ENCODE measurements at regions not wholly inside any gene's neighbourhood (a gene's known extent, or its start where the extent isn't known, plus 50 kb on each side); places are given as distances from the start of the nearest gene placed in this dataset.
"Not testable (repeated sequence)": the region's sequence is repeated elsewhere in the genome, so short reads cannot be mapped to it uniquely, and the experiment has no call there.

GRCh38 chr2:55811048-55811447, 112.5 kb downstream of the EFEMP1 start:
- DNase-seq (ENCODE audit: low spot score), result peak; percentile 49

DNA sequence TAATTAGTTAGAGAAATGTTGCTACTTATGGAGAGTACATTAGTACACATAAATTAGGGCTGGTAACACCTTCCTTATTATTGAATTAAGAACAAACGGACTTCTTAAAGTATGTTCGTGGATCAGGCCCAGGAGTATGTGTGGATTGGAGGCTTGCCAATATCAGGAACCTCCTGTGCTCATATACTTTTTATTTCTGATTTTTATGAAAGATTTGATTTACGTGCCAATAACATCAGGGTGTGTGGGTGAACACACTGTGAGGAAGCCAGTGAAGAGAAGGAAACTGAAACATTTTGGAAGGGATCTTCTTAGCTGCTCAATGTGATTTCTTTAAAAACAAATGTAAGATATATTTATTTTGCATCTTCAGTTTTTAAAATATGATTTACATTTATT, 113.0 kb downstream of the EFEMP1 start:
- no peak for DNase-seq (ENCODE audit: low spot score)

- DNase-seq (ENCODE audit: low spot score), result peak; percentile 43
Observed at GRCh38 chr2:55809875-55810621, 113.5 kb downstream of the EFEMP1 start.

DNA sequence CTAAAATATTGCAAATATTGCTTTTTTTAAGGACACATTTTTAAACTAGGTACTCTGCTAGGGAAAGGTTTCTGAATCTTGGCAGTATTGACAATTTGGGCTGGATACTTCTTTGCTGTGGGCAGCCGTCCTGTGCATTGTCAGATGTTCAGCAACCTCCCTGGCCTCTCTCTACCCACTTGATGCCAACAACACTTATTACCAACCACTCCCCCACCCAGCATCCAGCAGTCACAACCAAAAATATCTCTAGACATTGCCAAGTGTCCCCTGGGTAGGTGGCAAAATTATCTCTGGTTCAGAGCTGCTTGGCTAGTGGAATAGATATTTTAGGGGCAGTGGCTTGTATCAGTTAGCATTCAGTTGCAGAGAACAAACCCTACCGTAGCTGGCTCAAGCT, 114.3 kb upstream of the PNPT1 start:
- no peak for DNase-seq (ENCODE audit: low spot score)

GRCh38 chr2:55805686-55806085, 112.0 kb upstream of the PNPT1 start:
- no peak for DNase-seq (ENCODE audit: low spot score)

DNA sequence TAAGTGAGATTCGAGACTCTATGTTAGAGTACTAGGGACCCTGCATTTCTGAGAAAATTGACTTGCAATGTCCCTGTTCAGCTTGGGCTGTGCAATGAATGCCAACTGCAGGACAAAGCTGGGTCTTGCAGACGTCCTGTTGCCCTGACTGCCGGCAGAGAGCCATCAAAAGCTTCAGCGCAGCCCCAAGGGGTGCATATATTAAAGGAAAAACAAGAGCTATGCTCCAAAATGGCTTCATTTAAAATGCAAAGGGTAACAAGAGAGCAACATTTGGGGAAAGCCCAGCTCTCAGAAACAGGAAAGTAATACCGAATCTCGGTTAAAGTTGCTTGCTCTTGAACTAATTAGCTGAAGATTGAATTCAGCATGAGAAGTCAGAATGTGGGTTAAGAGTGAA, 110.9 kb upstream of the PNPT1 start:
- no peak for DNase-seq (ENCODE audit: low spot score)

DNA sequence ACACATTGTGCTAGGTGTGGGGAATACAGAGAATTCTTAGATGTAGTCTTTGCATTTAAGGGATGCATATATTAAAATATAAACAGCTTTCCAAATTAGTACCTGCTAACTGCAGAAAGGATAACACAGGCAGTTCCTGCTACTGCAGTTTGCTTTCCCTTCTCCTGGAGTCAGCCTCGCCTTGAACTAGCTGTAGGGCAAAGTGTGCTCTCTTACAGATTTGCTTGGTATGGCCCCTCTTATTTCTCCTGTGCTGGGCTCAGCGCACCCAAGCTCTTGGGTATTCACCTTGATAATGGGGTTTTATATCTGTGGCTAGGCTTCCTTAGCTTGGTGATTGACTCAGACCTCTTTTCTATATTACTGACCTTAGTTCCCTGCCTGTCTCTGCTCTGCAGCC, 108.4 kb upstream of the PNPT1 start:
- DNase-seq (ENCODE audit: low spot score), result no peak

GRCh38 chr2:55801436-55801835, 107.8 kb upstream of the PNPT1 start:
- DNase-seq (ENCODE audit: low spot score), result no peak

GRCh38 chr2:55799624-55800023, 106.0 kb upstream of the PNPT1 start:
- not testable (repeated sequence) for DNase-seq (ENCODE audit: low spot score)

DNA sequence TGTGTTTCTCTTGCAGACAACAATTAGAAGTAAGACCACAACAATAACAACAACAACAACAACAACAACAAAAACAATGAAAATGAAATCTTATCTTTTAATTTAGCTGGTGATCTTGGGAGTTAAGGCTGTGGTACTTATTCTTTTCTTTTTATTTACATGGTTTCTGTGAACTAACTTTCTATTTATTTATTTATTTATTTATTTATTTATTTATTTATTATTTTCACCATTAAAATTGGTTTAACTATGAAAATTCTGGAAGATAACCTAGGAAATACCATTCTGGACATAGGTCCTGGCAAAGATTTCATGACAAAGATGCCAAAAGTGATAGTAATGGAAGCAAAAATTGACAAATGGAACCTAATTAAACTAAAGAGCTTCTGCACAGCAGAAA, 102.5 kb upstream of the PNPT1 start:
- DNase-seq (ENCODE audit: low spot score), result no peak

GRCh38 chr2:55793602-55794001, 100.0 kb upstream of the PNPT1 start:
- not testable (repeated sequence) for DNase-seq (ENCODE audit: low spot score)

- DNase-seq (ENCODE audit: low spot score), result no peak
Observed at GRCh38 chr2:55786280-55786679, 92.6 kb upstream of the PNPT1 start.

GRCh38 chr2:55783751-55784150, 90.1 kb upstream of the PNPT1 start:
- not testable (repeated sequence) for DNase-seq (ENCODE audit: low spot score)

DNA sequence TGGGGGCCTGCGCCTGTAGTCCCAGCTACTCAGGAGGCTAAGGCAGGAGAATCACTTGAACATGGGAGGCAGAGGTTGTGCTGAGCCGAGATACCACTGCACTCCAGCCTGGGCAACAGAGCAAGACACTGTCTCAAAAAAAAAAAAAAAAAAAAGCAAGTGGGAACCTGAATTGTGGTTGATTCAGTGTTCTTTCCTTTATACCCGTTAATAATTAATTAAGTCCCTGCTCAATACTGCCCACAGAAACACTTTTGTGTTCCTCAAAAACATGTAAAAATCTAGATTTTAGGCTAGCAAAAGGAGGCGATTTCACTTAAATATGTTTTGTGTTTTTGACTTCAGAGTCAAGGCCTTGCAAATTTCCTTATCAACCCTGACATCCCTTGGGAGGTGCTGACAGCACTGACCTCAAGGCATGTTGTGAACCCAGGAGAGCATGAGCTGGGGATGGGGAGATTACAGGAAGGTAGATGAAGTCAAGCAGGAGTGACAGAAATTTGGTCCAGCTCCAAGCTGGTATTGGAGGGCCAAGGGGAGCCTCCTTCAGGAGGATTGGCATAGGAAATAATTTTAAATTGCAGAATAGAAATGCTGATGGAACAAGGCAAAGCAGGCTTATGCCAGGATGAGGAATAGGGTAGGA, 89.0 kb upstream of the PNPT1 start:
- no peak for DNase-seq (ENCODE audit: low spot score)

- no peak for DNase-seq (ENCODE audit: low spot score)
Observed at GRCh38 chr2:55781542-55781941, 87.9 kb upstream of the PNPT1 start.

GRCh38 chr2:55780697-55781096, 87.1 kb upstream of the PNPT1 start:
- no peak for DNase-seq (ENCODE audit: low spot score)

DNA sequence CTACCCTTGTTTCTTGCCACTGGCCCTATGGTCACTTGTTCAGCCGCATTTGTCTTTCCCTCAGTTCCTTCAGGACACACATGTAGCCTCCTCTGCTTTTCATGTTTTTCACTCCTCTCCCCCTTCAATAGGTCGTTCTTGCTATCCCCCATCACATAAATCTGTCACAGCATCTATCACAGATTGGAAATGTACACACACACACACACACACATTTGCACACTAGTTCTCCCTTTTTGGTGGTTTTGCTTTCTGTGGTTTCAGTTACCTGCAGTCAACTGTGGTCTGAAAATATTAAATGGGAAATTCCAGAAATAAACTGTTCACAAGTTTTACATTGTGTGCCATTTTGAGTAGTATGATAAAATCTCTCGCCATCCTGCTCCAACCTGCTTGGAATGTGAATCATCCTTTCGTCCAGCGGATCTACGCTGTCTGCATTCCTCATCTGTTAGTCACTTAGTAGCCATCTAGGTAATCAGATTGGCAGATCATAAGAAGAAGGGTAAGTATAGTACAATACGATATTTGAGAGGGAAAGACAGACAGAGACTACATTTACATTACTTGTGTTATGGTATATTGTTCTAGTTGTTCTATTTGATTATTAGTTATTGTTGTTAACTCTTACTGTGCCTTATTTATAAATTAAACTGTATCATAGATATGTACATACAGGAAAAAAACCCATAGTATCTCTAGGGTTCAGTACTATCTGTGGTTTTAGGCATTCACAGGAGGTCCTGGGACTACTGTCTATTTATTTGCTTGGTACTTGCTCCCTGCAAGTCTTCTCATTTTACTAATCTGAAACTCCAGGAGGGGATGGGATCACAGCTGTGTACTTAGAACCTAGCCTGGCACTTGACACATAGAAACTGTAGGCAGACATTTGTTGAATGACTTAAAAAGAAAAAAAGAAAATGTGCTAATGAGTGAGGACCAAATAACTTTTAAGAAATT, 86.1 kb upstream of the PNPT1 start:
- DNase-seq (ENCODE audit: low spot score), result peak; percentile 47

DNA sequence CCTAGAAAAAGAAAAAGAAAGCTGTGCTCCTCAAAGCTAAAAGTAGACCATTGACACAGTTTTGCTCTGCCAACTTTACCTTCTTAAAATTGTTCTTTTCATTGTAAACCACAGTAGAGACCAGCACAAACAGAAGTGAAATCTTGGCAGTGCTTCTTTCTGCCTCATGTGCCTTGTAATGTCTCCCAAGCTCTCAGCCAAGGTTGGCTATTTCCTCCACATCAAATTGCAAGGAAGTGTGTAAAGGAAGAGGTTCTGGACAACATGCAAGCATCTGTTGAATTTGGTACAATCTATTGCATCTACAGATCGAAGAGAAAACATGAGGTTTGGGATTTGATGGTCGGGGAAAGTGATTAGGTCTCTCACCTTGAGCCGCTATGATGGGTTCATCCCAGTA, 83.3 kb upstream of the PNPT1 start:
- DNase-seq (ENCODE audit: low spot score), result no peak

DNA sequence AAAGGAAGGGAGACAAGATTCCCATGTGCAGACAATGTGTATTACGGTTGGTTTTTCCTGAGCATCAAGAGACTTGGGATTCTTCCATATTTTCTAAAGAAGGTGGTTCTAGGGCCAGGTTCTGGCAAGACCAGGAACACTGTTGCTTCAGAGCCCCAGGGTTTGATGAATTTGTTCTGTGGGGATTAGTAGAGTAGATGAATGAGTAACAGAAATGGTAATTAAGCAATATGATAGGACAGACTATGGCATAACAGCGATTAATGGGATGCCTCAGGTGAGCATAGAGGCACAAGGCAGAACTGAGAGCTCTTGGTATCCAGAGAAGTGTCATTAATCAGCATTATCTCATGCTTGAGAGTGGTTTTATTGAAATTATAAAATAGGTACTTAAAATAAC, 82.8 kb upstream of the PNPT1 start:
- DNase-seq (ENCODE audit: low spot score), result no peak

DNA sequence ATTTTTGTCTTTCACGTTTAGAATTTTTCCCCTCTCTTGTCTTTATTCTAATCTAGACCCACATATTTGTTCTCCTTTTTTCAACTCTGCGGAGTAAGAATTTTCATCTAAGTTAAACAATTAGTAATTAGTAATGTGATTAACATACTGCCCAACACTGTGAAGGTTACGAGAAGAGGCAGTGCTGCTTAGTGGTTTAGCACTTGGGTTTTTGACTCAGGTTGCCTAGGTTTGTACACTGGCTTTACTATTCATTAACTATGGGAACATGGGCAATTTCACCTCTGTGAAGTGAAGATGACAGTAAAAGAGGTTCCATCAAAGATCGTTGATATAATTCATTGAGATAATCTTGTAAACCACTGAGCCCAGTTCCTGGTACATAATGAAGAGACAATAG, 82.2 kb upstream of the PNPT1 start:
- DNase-seq (ENCODE audit: low spot score), result no peak

DNA sequence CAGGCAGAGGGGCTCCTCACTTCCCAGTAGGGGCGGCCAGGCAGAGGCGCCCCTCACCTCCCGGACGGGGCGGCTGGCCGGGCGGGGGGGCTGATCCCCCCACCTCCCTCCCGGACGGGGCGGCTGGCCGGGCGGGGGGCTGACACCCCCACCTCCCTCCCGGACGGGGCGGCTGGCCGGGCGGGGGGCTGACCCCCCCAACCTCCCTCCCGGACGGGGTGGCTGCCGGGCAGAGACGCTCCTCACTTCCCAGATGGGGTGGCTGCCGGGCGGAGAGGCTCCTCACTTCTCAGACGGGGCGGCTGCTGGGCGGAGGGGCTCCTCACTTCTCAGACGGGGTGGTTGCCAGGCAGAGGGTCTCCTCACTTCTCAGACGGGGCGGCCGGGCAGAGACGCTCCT, 80.0 kb upstream of the PNPT1 start:
- not testable (repeated sequence) for DNase-seq (ENCODE audit: low spot score)

DNA sequence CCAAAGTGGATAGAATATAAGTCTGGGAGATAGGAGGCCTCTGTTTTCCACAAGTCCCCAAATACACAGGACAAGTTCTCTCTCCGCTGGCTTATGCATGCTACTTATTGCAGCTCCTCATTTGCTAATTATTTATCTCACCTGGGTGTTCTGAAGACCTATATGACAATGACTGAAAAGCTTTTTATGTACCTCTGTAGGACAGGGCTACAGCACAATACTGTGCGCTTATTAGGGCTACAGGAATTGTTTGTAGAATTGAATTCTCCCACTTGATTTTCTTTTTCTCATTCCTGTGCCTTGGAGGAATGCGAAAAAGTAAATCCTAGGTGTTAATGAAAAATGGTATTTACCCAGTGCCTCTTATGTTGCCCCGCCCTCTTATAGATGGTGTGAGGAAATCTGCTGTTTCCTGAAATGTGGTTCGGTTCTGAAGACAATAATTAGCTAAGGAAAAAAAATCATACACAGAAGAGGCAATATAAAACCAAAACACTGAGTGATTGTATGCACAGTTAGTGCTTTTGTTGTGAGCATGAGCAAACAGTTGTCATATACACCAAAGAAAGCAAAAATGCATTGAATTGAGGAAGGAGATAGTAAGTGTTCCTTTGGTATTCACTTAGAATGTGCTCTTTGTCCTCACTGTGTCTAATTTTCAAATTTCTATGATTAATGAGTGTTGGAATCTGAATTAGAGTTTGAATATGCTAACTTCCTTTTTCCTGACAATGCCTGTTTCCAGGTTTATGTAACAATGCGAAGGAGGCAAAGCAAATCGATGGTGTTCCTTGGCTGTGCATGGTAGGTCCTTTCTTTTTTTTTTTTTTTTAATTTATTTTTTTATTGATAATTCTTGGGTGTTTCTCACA, 78.7 kb upstream of the PNPT1 start:
- no peak for DNase-seq (ENCODE audit: low spot score)
